T-helper 17 cell (primary cell): ENCODE measurements at regions not wholly inside any gene's neighbourhood (a gene's known extent, or its start where the extent isn't known, plus 50 kb on each side); places are given as distances from the start of the nearest gene placed in this dataset.
A peak's percentile ranks its signal among the peaks of the same experiment; 100 is the strongest.

ENCODE experiments used
- ATAC-seq: fragments of 150-1000 bp; cut with Tn5 transposase; 2 replicates; pipeline ENCODE4 v1.10.0; 2021; ENCODE audit warnings: mild to moderate bottlenecking, moderate library complexity
- DNase-seq, 3 donors: peaks; one replicate each; pipeline versions ENCODE4 v3.0.0 to v3.0.0-alpha.2; 2020 to 2021
- H3K9me3 ChIP-seq: one replicate; pipeline ENCODE4 v1.7.0; 2013; ENCODE audit warnings: low read length, mild to moderate bottlenecking; ENCODE audit not compliant: control insufficient read depth, poor library complexity, severe bottlenecking
- H3K27ac Mint-ChIP-seq: one replicate; pipeline ENCODE4 v1.8.0; 2022; ENCODE audit warnings: mild to moderate bottlenecking, moderate library complexity, mixed read lengths
- H3K27me3 Mint-ChIP-seq: one replicate; pipeline ENCODE4 v1.8.0; 2022; ENCODE audit warnings: mixed read lengths
- H3K36me3 Mint-ChIP-seq: one replicate; pipeline ENCODE4 v1.8.0; 2022; ENCODE audit warnings: low read depth, mixed read lengths
- H3K4me1 Mint-ChIP-seq: one replicate; pipeline ENCODE4 v1.8.0; 2022; ENCODE audit warnings: mild to moderate bottlenecking, mixed read lengths
- H3K4me3 Mint-ChIP-seq: one replicate; pipeline ENCODE4 v1.8.0; 2022; ENCODE audit warnings: mild to moderate bottlenecking, moderate library complexity, mixed read lengths

GRCh38 chr1:34663031-34663430, 91.8 kb upstream of the GJB5 start:
- H3K27ac Mint-ChIP-seq = no peak overlapping the region
- no peaks in the 10 kb centered on the region for H3K36me3 Mint-ChIP-seq
- no peak overlapping the region for H3K4me3 Mint-ChIP-seq
- no peak for DNase-seq
- no peaks in the 10 kb centered on the region for H3K4me1 Mint-ChIP-seq
- no peaks in the 10 kb centered on the region for H3K9me3 ChIP-seq
- H3K27me3 Mint-ChIP-seq = peaks cover 38% of the 10 kb centered on the region
- ATAC-seq = no peak

GRCh38 chr1:34668063-34668462, 86.8 kb upstream of the GJB5 start:
- Mint-ChIP-seq H3K4me1 (no peaks in the 10 kb centered on the region), H3K27ac (no peak overlapping the region), H3K36me3 (no peaks in the 10 kb centered on the region), H3K4me3 (no peak overlapping the region), H3K27me3 (peaks cover 13% of the 10 kb centered on the region)
- DNase-seq (no peak), ATAC-seq (no peak)
- H3K9me3 ChIP-seq = no peaks in the 10 kb centered on the region

GRCh38 chr1:34670982-34671381, 83.9 kb upstream of the GJB5 start:
- Mint-ChIP-seq H3K36me3 (peaks cover 2% of the 10 kb centered on the region), H3K4me3 (no peak overlapping the region), H3K4me1 (no peaks in the 10 kb centered on the region), H3K27ac (no peak overlapping the region), H3K27me3 (peaks cover 12% of the 10 kb centered on the region)
- no peaks in the 10 kb centered on the region for H3K9me3 ChIP-seq
- ATAC-seq (no peak), DNase-seq (no peak)

GRCh38 chr1:34671887-34672286, 83.0 kb upstream of the GJB5 start:
- H3K27ac Mint-ChIP-seq = no peak overlapping the region

GRCh38 chr1:34681480-34682451, 73.1 kb upstream of the GJB5 start:
- Mint-ChIP-seq H3K27me3 (peaks cover 62% of the 10 kb centered on the region), H3K4me1 (peaks cover 5% of the 10 kb centered on the region), H3K4me3 (no peak overlapping the region), H3K27ac (no peak overlapping the region), H3K36me3 (no peaks in the 10 kb centered on the region)
- H3K9me3 ChIP-seq = no peaks in the 10 kb centered on the region
- ATAC-seq = peak; percentile 51
- peak in 1 of 3 donors; percentile 13 for DNase-seq

More at GRCh38 chr1:34671887-34672286, 83.0 kb upstream of the GJB5 start:
- no peak for ATAC-seq
- Mint-ChIP-seq H3K27me3 (peaks cover 18% of the 10 kb centered on the region), H3K4me1 (no peaks in the 10 kb centered on the region), H3K36me3 (peaks cover 2% of the 10 kb centered on the region), H3K4me3 (no peak overlapping the region)
- H3K9me3 ChIP-seq = no peaks in the 10 kb centered on the region
- no peak for DNase-seq

- Mint-ChIP-seq H3K4me1 (peaks cover 5% of the 10 kb centered on the region), H3K36me3 (no peaks in the 10 kb centered on the region), H3K27me3 (peaks cover 53% of the 10 kb centered on the region), H3K27ac (no peak overlapping the region), H3K4me3 (no peak overlapping the region)
- ATAC-seq (no peak), DNase-seq (no peak)
- H3K9me3 ChIP-seq = no peaks in the 10 kb centered on the region
These were observed 72.2 kb upstream of the GJB5 start for GRCh38 chr1:34682452-34683223.

GRCh38 chr1:34683616-34684015, 71.2 kb upstream of the GJB5 start:
- no peak for ATAC-seq
- H3K9me3 ChIP-seq = no peaks in the 10 kb centered on the region
- H3K27ac Mint-ChIP-seq = no peak overlapping the region
- H3K27me3 Mint-ChIP-seq = peaks cover 53% of the 10 kb centered on the region
- H3K36me3 Mint-ChIP-seq = no peaks in the 10 kb centered on the region
- peaks cover 5% of the 10 kb centered on the region for H3K4me1 Mint-ChIP-seq
- no peak overlapping the region for H3K4me3 Mint-ChIP-seq
- DNase-seq = no peak

GRCh38 chr1:34684266-34684665, 70.6 kb upstream of the GJB5 start:
- ATAC-seq (no peak), DNase-seq (no peak)
- Mint-ChIP-seq H3K27ac (no peak overlapping the region), H3K36me3 (no peaks in the 10 kb centered on the region), H3K4me3 (no peak overlapping the region), H3K27me3 (peaks cover 47% of the 10 kb centered on the region), H3K4me1 (peaks cover 5% of the 10 kb centered on the region)
- H3K9me3 ChIP-seq = no peaks in the 10 kb centered on the region

GRCh38 chr1:34685225-34685624, 69.6 kb upstream of the GJB5 start:
- Mint-ChIP-seq H3K27me3 (peaks cover 49% of the 10 kb centered on the region), H3K4me3 (no peak overlapping the region), H3K36me3 (no peaks in the 10 kb centered on the region), H3K27ac (no peak overlapping the region), H3K4me1 (peaks cover 5% of the 10 kb centered on the region)
- H3K9me3 ChIP-seq = no peaks in the 10 kb centered on the region
- DNase-seq = no peak
- ATAC-seq = no peak

GRCh38 chr1:34686531-34686930, 68.3 kb upstream of the GJB5 start:
- ATAC-seq (no peak), DNase-seq (no peak)
- H3K9me3 ChIP-seq = no peaks in the 10 kb centered on the region
- peaks cover 50% of the 10 kb centered on the region for H3K27me3 Mint-ChIP-seq
- no peaks in the 10 kb centered on the region for H3K36me3 Mint-ChIP-seq
- no peak overlapping the region for H3K27ac Mint-ChIP-seq
- H3K4me3 Mint-ChIP-seq = no peak overlapping the region
- H3K4me1 Mint-ChIP-seq = peaks cover 5% of the 10 kb centered on the region

- no peak overlapping the region for H3K4me3 Mint-ChIP-seq
These were observed 66.7 kb upstream of the GJB5 start for GRCh38 chr1:34688006-34688741.

GRCh38 chr1:34690269-34690668, 64.6 kb upstream of the GJB5 start:
- H3K27me3 Mint-ChIP-seq = peaks cover 37% of the 10 kb centered on the region
- ATAC-seq = no peak
- H3K9me3 ChIP-seq = no peaks in the 10 kb centered on the region
- no peak for DNase-seq
- H3K4me3 Mint-ChIP-seq = no peak overlapping the region
- H3K27ac Mint-ChIP-seq = no peak overlapping the region
- no peaks in the 10 kb centered on the region for H3K36me3 Mint-ChIP-seq
- H3K4me1 Mint-ChIP-seq = no peaks in the 10 kb centered on the region

More at GRCh38 chr1:34688006-34688741, 66.7 kb upstream of the GJB5 start:
- no peaks in the 10 kb centered on the region for H3K9me3 ChIP-seq
- ATAC-seq = no peak
- Mint-ChIP-seq H3K27me3 (peaks cover 45% of the 10 kb centered on the region), H3K4me1 (peaks cover 5% of the 10 kb centered on the region), H3K27ac (no peak overlapping the region), H3K36me3 (no peaks in the 10 kb centered on the region)
- DNase-seq = no peak

GRCh38 chr1:34693081-34693480, 61.8 kb upstream of the GJB5 start:
- no peaks in the 10 kb centered on the region for H3K36me3 Mint-ChIP-seq
- H3K27ac Mint-ChIP-seq = no peak overlapping the region
- H3K9me3 ChIP-seq = no peaks in the 10 kb centered on the region

More at GRCh38 chr1:34693081-34693480, 61.8 kb upstream of the GJB5 start:
- ATAC-seq (no peak), DNase-seq (no peak)
- H3K27me3 Mint-ChIP-seq = peaks cover 51% of the 10 kb centered on the region
- H3K4me1 Mint-ChIP-seq = no peaks in the 10 kb centered on the region
- H3K4me3 Mint-ChIP-seq = no peak overlapping the region
